Liver (tissue), 3 donors: ENCODE measurements at regions not wholly inside any gene's neighbourhood (a gene's known extent, or its start where the extent isn't known, plus 50 kb on each side); places are given as distances from the start of the nearest gene placed in this dataset.
"Not testable (repeated sequence)": the region's sequence is repeated elsewhere in the genome, so short reads cannot be mapped to it uniquely, and the experiment has no call there.

Experiments used
- RAD21 ChIP-seq, 2 donors: IDR thresholded peaks; 2 replicates each; pipeline ENCODE4 v1.6.1; 2016; ENCODE audit warnings: antibody characterized with exemption in 2 of 2, mild to moderate bottlenecking in 2 of 2
- TF ChIP-seq, protein P1 (sequence below): fragments of 150-350 bp; IDR thresholded peaks from 2 replicates; pipeline ENCODE4 v1.5.1; 2017; ENCODE audit warnings: improper control_type of control experiment, low read depth, low read length; ENCODE audit not compliant: missing input control
- TF ChIP-seq, protein P2 (sequence below): IDR thresholded peaks from 2 replicates; pipeline ENCODE4 v1.6.1; 2016; ENCODE audit warnings: antibody characterized with exemption, mild to moderate bottlenecking
- donor health status: healthy.
- donor health status: healthy.

DNA sequence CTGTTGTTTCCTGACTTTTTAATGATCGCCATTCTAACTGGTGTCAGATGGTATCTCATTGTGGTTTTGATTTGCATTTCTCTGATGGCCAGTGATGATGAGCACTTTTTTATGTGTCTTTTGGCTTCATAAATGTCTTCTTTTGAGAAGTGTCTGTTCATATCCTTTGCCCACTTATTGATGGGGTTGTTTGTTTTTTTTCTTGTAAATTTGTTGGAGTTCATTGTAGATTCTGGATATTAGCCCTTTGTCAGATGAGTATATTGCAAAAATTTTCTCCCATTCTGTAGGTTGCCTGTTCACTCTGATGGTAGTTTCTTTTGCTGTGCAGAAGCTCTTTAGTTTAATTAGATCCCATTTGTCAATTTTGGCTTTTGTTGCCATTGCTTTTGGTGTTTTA, 1378.7 kb downstream of the FSCB start:
- TF ChIP-seq, protein P1, sequence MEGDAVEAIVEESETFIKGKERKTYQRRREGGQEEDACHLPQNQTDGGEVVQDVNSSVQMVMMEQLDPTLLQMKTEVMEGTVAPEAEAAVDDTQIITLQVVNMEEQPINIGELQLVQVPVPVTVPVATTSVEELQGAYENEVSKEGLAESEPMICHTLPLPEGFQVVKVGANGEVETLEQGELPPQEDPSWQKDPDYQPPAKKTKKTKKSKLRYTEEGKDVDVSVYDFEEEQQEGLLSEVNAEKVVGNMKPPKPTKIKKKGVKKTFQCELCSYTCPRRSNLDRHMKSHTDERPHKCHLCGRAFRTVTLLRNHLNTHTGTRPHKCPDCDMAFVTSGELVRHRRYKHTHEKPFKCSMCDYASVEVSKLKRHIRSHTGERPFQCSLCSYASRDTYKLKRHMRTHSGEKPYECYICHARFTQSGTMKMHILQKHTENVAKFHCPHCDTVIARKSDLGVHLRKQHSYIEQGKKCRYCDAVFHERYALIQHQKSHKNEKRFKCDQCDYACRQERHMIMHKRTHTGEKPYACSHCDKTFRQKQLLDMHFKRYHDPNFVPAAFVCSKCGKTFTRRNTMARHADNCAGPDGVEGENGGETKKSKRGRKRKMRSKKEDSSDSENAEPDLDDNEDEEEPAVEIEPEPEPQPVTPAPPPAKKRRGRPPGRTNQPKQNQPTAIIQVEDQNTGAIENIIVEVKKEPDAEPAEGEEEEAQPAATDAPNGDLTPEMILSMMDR: not testable (repeated sequence)
- not testable (repeated sequence) for TF ChIP-seq RAD21 (IDR thresholded peaks at IDR 0.05)
- TF ChIP-seq, protein P2, sequence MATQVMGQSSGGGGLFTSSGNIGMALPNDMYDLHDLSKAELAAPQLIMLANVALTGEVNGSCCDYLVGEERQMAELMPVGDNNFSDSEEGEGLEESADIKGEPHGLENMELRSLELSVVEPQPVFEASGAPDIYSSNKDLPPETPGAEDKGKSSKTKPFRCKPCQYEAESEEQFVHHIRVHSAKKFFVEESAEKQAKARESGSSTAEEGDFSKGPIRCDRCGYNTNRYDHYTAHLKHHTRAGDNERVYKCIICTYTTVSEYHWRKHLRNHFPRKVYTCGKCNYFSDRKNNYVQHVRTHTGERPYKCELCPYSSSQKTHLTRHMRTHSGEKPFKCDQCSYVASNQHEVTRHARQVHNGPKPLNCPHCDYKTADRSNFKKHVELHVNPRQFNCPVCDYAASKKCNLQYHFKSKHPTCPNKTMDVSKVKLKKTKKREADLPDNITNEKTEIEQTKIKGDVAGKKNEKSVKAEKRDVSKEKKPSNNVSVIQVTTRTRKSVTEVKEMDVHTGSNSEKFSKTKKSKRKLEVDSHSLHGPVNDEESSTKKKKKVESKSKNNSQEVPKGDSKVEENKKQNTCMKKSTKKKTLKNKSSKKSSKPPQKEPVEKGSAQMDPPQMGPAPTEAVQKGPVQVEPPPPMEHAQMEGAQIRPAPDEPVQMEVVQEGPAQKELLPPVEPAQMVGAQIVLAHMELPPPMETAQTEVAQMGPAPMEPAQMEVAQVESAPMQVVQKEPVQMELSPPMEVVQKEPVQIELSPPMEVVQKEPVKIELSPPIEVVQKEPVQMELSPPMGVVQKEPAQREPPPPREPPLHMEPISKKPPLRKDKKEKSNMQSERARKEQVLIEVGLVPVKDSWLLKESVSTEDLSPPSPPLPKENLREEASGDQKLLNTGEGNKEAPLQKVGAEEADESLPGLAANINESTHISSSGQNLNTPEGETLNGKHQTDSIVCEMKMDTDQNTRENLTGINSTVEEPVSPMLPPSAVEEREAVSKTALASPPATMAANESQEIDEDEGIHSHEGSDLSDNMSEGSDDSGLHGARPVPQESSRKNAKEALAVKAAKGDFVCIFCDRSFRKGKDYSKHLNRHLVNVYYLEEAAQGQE: not testable (repeated sequence)
